C4-2B (cell line): ENCODE measurements at regions not wholly inside any gene's neighbourhood (a gene's known extent, or its start where the extent isn't known, plus 50 kb on each side); places are given as distances from the start of the nearest gene placed in this dataset.
"Not testable (repeated sequence)": the region's sequence is repeated elsewhere in the genome, so short reads cannot be mapped to it uniquely, and the experiment has no call there.

Source experiments
- H3K27ac ChIP-seq: fragments of 450-650 bp; 2 replicates; pipeline ENCODE4 v1.5.1; 2017
- ZFX ChIP-seq: fragments of 450-650 bp; IDR thresholded peaks from 2 replicates; pipeline ENCODE4 v1.6.1; 2017
- TF ChIP-seq, protein P1 (sequence below): fragments of 450-650 bp; conservative IDR thresholded peaks from 2 replicates; pipeline ENCODE4 v1.5.1; 2017; ENCODE audit warnings: mild to moderate bottlenecking

GRCh38 chr12:94841177-94841576 lies 162.3 kb downstream of the NDUFA12 start:
- no peak for TF ChIP-seq ZFX
- TF ChIP-seq, protein P1, sequence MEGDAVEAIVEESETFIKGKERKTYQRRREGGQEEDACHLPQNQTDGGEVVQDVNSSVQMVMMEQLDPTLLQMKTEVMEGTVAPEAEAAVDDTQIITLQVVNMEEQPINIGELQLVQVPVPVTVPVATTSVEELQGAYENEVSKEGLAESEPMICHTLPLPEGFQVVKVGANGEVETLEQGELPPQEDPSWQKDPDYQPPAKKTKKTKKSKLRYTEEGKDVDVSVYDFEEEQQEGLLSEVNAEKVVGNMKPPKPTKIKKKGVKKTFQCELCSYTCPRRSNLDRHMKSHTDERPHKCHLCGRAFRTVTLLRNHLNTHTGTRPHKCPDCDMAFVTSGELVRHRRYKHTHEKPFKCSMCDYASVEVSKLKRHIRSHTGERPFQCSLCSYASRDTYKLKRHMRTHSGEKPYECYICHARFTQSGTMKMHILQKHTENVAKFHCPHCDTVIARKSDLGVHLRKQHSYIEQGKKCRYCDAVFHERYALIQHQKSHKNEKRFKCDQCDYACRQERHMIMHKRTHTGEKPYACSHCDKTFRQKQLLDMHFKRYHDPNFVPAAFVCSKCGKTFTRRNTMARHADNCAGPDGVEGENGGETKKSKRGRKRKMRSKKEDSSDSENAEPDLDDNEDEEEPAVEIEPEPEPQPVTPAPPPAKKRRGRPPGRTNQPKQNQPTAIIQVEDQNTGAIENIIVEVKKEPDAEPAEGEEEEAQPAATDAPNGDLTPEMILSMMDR, result no peak
- H3K27ac ChIP-seq, result no peak overlapping the region

- TF ChIP-seq, protein P1, result no peak
- TF ChIP-seq ZFX, result no peak
- no peak overlapping the region for H3K27ac ChIP-seq
Observed at GRCh38 chr12:94839347-94839746, 164.2 kb downstream of the NDUFA12 start.

DNA sequence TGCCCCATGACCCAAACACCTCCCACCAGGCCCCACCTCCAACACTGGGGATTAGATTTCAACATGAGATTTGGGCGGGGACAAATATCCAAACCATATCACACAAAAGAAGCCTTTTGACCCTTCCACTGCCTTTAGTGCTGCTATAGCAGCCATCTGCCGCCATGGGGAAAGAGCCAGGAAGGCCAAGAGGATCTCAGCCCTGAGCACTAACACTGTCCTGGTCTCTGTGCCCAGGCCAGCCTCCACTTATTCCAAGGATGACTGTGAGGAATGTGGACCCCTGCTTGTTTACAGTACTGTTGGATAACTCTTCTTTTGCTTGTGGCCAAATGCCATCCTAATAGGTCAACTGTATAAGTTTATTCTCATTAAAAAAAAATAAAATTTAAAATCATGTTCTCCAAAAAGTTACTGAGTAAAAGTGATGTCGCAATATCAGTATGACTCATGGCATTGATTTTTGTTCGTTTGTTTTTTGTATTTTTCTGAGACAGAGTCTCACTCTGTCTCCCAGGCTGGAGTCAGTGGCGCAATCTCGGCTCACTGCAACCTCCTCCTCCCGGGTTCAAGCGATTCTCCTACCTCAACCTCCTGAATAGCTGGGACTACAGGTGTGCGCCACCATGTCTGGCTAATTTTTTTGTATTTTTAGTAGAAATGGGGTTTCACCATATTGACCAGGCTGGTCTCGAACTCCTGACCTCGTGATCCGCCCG lies 166.4 kb downstream of the NDUFA12 start:
- H3K27ac ChIP-seq, result not testable (repeated sequence)

GRCh38 chr12:94834036-94834625 lies 169.4 kb downstream of the NDUFA12 start:
- TF ChIP-seq, protein P1, result no peak
- TF ChIP-seq ZFX, result no peak
- H3K27ac ChIP-seq, result no peak overlapping the region

DNA sequence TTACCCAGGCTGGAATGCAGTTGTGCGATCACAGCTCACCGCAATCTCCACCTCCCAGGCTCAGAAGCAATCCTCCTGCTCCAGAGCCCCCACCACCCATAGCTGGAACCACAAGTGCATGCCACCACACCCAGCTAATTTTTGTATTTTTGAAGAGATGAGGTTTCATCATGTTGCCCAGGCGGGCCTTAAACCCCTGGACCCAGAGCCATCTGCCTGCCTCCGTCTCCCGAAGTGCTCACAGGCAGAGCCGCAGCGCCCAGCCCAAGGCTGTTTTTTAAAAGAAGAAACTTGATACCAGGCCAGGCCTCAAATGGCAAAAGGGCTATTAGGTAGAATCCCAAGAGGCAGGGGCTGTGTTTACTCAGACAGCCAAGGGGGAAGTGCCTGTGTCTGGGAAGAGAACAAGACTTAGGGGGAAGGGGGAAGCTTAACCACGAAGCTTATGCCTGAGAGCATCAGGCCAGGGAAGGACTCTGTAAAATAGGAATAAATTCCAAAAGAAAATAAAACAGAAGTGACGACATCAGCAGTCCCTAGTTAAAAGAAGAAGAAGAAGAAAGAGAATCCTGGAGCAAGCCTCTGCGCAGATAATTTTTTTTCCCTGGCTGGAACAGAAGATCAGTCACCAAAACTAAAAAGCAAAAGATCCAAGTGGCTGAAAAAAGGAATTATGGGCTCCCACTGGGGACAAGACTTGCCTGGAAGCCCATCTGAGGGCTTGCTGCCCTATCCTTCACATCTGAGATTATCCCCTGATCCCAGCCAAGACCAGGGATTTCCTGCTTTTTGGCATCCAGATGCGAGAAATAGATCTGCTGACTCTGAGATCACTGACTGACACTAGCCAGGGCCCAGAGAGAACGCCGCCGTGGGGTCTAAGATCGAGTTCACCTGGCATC lies 170.5 kb downstream of the NDUFA12 start:
- no peak for TF ChIP-seq ZFX
- TF ChIP-seq, protein P1, result no peak
- no peak overlapping the region for H3K27ac ChIP-seq

GRCh38 chr12:94832105-94832504 lies 171.4 kb downstream of the NDUFA12 start:
- TF ChIP-seq ZFX, result no peak
- TF ChIP-seq, protein P1, result no peak
- H3K27ac ChIP-seq, result no peak overlapping the region

DNA sequence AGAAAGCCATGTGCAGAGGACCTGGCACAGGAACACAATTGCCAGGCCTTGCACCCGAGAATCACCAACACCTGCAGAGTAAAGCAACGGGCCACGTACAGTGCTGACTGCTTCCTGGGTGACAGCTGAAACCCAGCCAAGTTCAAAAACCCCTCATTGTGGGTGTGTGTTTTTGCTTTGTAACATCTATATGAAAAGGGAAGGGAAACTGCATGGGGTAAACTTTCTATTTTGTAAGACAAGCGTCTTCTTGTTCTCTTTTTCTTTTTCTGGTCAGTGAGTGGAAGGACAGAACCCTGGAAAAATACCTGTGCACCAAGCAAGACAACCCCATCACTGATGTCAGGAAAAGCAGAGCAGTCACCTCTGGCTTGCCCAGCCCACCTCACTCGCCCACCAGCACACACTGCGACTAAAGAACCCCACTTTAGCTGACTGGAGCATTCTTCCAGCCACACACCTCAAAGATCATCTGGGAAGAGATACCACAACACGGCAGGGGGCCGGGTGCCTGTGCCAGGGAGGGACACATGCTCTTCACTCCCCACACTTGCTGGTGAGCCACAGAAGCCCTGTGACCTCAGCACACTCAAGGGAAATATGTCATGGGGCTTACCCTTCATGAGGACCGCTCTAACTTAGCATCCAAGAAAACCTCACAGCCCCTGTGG lies 172.3 kb downstream of the NDUFA12 start:
- H3K27ac ChIP-seq, result no peak overlapping the region
- TF ChIP-seq, protein P1, result no peak
- no peak for TF ChIP-seq ZFX
